PC-9 (cell line): ENCODE measurements at regions not wholly inside any gene's neighbourhood (a gene's known extent, or its start where the extent isn't known, plus 50 kb on each side); places are given as distances from the start of the nearest gene placed in this dataset.

ENCODE experiments used
- CTCF ChIP-seq: fragments of 200-600 bp; sonication (generic); conservative IDR thresholded peaks from 2 replicates; pipeline ENCODE4 v1.6.1; 2017; ENCODE audit warnings: mixed run types, antibody characterized with exemption, mild to moderate bottlenecking, moderate library complexity
- EZH2 ChIP-seq: fragments of 200-600 bp; sonication (generic); IDR thresholded peaks from 2 replicates; pipeline ENCODE4 v1.8.0; 2017; ENCODE audit warnings: antibody characterized with exemption, low read depth

GRCh38 chr15:95263751-95264150, 1032.4 kb downstream of the MCTP2 start:
- TF ChIP-seq CTCF (no peak), EZH2 (no peak)
